ENCODE measurements at regions not wholly inside any gene's neighbourhood (a gene's known extent, or its start where the extent isn't known, plus 50 kb on each side); places are given as distances from the start of the nearest gene placed in this dataset.
"Not testable (repeated sequence)": the region's sequence is repeated elsewhere in the genome, so short reads cannot be mapped to it uniquely, and the experiment has no call there.

- Histone ChIP-seq H3K4me1 (no peaks in the 10 kb centered on the region), H3K4me3 (no peak overlapping the region), H3K36me3 (no peaks in the 10 kb centered on the region), H3K27me3 (no peaks in the 10 kb centered on the region), H3K9me3 (no peaks in the 10 kb centered on the region), H3K27ac (no peak overlapping the region)
- no peak for TF ChIP-seq CTCF (IDR thresholded peaks at IDR 0.05)
- TF ChIP-seq POLR2A (IDR thresholded peaks at IDR 0.05): no peak
- DNase-seq: no peak
- intact Hi-C loops (cut with DNase I; ENCODE audit: low total_unique reads): no loop called here
These were observed 725.4 kb upstream of the EPHA7 start for GRCh38 chr6:94144807-94145206.

- H3K27ac ChIP-seq; H3K27me3 ChIP-seq; intact Hi-C loops (cut with DNase I; ENCODE audit: low total_unique reads); H3K4me3 ChIP-seq; H3K9me3 ChIP-seq; DNase-seq; H3K4me1 ChIP-seq; H3K36me3 ChIP-seq: not testable (repeated sequence)
These were observed 717.8 kb upstream of the EPHA7 start for GRCh38 chr6:94137178-94137577.

- Histone ChIP-seq H3K36me3 (no peaks in the 10 kb centered on the region), H3K27ac (no peak overlapping the region), H3K9me3 (no peaks in the 10 kb centered on the region), H3K4me1 (no peaks in the 10 kb centered on the region), H3K4me3 (no peak overlapping the region), H3K27me3 (no peaks in the 10 kb centered on the region)
- intact Hi-C loops (cut with DNase I; ENCODE audit: low total_unique reads): no loop called here
- TF ChIP-seq POLR2A (IDR thresholded peaks at IDR 0.05) (no peak), CTCF (IDR thresholded peaks at IDR 0.05) (no peak)
- DNase-seq: no peak
These were observed 713.7 kb upstream of the EPHA7 start for GRCh38 chr6:94133106-94133505.

- TF ChIP-seq CTCF (IDR thresholded peaks at IDR 0.05): no peak
- Histone ChIP-seq H3K4me1 (no peaks in the 10 kb centered on the region), H3K27me3 (no peaks in the 10 kb centered on the region), H3K9me3 (no peaks in the 10 kb centered on the region), H3K27ac (no peak overlapping the region), H3K36me3 (no peaks in the 10 kb centered on the region), H3K4me3 (no peak overlapping the region)
- DNase-seq: no peak
- intact Hi-C loops (cut with DNase I; ENCODE audit: low total_unique reads): no loop called here
These were observed 711.9 kb upstream of the EPHA7 start for GRCh38 chr6:94131271-94131670.

- no peak for DNase-seq
- Histone ChIP-seq H3K4me1 (no peaks in the 10 kb centered on the region), H3K9me3 (no peaks in the 10 kb centered on the region), H3K36me3 (no peaks in the 10 kb centered on the region), H3K4me3 (no peak overlapping the region), H3K27me3 (no peaks in the 10 kb centered on the region), H3K27ac (no peak overlapping the region)
- TF ChIP-seq POLR2A (IDR thresholded peaks at IDR 0.05) (no peak), CTCF (IDR thresholded peaks at IDR 0.05) (no peak)
- intact Hi-C loops (cut with DNase I; ENCODE audit: low total_unique reads): no loop called here
These were observed 711.1 kb upstream of the EPHA7 start for GRCh38 chr6:94130478-94130877.

- no peak for TF ChIP-seq CTCF (IDR thresholded peaks at IDR 0.05)
- no peak for TF ChIP-seq POLR2A (IDR thresholded peaks at IDR 0.05)
- H3K4me1 ChIP-seq: no peaks in the 10 kb centered on the region
- DNase-seq: no peak
These were observed 710.6 kb upstream of the EPHA7 start for GRCh38 chr6:94129926-94130325.

More at GRCh38 chr6:94129926-94130325, 710.6 kb upstream of the EPHA7 start:
- Histone ChIP-seq H3K27ac (no peak overlapping the region), H3K36me3 (no peaks in the 10 kb centered on the region), H3K4me3 (no peak overlapping the region), H3K27me3 (no peaks in the 10 kb centered on the region), H3K9me3 (no peaks in the 10 kb centered on the region)
- intact Hi-C loops (cut with DNase I; ENCODE audit: low total_unique reads): no loop called here
